NOMO-1 (cell line): ENCODE measurements at regions not wholly inside any gene's neighbourhood (a gene's known extent, or its start where the extent isn't known, plus 50 kb on each side); places are given as distances from the start of the nearest gene placed in this dataset.

Experiments
- DNase-seq, 2 experiments: peaks; one replicate each; lab custom pipeline; 2025; ENCODE audit not compliant: unreplicated experiment in 2 of 2; lab: John Stamatoyannopoulos, UW

DNA sequence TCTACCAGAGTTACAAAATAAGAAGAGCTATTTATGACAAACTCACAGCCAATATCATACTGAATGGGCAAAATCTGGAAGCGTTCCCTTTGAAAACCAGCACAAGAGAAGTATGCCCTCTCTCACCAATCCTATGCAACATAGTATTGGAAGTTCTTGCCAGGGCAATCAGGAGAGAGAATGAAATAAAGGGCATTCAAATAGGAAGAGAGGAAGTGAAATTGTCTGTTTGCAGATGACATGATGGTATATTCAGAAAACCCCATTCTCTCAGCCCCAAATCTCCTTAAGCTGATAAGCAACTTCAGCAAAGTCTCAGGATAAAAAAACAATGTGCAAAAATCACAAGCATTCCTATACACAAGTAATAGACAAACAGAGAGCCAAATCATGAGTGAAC, 1169.5 kb downstream of the AMY1C start:
- DNase-seq = no peak

GRCh38 chr1:104921525-104921924, 1171.8 kb downstream of the AMY1C start:
- DNase-seq = no peak

GRCh38 chr1:104923075-104923474, 1173.4 kb downstream of the AMY1C start:
- DNase-seq = no peak

DNA sequence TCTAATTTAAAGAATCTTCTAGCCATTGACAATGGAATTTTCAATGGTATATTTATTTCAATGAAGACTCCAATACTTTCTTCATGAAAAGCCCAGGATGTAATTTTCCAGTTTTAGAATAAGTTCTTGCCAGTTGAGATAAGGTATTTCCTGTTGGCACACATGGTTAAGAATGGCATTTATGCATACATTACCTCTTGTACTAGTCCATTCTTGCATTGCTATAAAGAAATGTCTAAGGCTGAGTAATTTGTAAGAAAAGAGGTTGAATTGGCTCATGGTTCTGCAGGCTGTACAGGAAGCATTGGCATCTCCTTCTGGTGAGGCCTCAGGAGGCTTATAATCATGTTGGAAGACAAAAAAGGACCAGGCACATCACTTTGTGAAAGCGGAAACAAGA, 1179.6 kb downstream of the AMY1C start:
- DNase-seq = no peak

GRCh38 chr1:104932030-104932915, 1182.6 kb downstream of the AMY1C start:
- DNase-seq = no peak

DNA sequence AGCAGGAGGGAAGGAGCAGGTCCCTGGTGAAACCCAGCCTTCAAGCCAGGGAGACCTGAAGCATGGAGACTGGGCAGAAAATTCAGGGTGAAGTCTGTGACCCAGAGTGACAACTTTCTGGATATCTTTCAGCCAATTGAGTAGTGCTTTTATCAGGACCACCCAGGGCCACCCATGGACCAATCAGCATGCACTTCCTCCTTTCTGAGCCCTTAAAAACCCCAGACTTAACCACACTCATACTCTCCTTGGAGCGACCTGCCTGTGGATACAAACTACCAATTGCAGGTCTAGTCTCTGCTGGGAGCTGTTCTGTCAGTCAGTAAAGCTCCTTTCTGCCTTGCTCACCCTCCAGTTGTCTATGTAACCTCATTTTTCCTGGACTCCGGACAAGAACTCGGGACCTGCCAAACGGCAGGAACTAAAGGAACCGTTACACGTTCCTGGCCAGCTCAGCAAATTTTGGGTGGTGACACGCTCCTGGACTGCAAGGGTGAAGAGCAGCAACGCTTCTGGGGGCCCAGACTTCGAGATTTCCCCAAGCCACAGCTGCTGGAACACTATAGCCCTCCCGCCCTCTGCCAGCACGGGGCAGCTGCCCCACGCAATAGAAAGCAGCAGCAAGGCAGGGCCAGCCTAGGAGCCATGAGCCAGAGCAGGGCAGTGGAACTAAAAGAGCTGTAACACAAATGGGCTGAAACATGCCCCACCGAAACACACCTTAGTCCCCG, 1183.4 kb downstream of the AMY1C start:
- no peak for DNase-seq

DNA sequence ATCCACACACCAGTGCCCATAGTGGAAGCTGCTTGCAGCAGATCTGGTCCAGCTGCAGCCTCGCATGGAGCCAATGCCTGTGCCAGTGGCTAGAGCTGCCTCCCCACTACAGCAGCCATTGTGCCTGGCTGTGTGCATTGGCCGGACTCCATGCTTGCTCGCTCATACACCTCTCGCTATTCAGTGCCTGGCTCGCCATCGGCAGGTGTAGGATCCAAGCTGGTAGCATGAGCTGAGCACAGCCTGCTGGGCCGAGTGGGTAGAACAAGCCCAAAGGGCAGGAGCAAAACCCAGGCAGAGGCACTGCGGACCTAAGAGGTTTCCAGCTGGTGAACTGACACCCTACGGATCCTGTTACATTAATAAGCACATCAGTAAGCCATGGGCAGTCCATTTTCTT, 1184.1 kb downstream of the AMY1C start:
- DNase-seq = no peak

DNA sequence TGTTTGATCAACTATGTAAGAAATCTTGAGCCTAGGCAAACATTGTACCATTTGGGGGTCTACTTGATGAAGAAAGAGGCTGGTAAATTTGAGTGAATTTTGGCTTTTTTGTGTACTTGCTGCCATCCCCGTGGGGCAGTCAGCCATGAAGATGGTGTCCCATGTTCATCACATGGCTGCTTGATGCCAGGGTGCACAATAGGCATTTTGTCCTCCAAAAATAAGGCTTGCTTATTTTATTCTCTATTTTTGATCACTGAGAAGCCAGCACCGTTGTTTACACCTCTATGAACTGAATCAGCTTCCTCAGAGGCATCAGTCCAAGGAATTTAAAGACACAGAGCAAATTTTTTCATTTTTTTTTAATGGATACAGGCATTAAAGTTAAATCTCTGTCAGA, 1195.7 kb downstream of the AMY1C start:
- DNase-seq = no peak

- no peak for DNase-seq
Observed at GRCh38 chr1:104946558-104947210, 1197.0 kb downstream of the AMY1C start.

GRCh38 chr1:104953555-104953954, 1203.9 kb downstream of the AMY1C start:
- no peak for DNase-seq

GRCh38 chr1:104973516-104973915, 1223.8 kb downstream of the AMY1C start:
- no peak for DNase-seq

- no peak for DNase-seq
Observed at GRCh38 chr1:104979651-104980050, 1230.0 kb downstream of the AMY1C start.

GRCh38 chr1:104987210-104987609, 1237.5 kb downstream of the AMY1C start:
- DNase-seq = no peak

DNA sequence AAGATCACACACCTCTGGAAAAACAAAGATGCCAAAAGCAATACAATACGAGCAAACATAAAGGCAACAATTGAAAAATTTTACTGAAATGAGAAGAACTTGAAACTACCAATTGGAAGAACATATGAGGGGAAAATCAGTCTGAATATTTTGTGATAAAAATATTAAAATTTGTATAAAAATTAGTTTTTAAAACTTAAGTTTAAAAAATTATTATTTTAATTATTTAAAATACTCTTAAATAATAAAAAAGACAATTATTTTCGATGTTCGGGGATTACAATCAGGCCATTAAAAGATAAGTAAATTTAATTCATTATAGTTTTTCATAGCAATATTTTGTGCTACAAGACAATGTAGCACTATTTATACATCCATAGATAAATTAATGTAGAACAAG, 1239.3 kb downstream of the AMY1C start:
- DNase-seq = no peak

- no peak for DNase-seq
Observed at GRCh38 chr1:104991702-104992101, 1242.0 kb downstream of the AMY1C start.

GRCh38 chr1:105000793-105001192, 1251.1 kb downstream of the AMY1C start:
- no peak for DNase-seq

DNA sequence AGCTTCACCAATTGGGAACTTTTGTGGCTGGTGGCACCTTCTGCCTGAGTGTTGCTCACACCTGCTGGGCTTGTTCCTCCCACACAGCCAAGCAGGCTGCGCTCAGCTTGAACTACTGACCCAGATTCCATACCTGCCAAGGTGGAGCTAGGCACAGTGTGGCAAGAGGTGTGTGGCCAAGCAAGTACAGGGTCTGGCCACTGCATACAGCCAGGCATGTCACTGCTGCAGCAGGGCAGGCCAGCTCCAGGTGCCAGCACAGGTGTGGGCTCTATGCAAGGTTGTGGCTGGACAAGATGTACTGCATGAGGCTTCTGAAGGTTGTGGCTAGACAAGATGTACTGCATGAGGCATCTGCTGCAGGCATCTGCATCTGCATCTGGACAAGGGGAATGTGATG, 1254.8 kb downstream of the AMY1C start:
- DNase-seq = no peak

- no peak for DNase-seq
Observed at GRCh38 chr1:105005594-105006195, 1256.0 kb downstream of the AMY1C start.

DNA sequence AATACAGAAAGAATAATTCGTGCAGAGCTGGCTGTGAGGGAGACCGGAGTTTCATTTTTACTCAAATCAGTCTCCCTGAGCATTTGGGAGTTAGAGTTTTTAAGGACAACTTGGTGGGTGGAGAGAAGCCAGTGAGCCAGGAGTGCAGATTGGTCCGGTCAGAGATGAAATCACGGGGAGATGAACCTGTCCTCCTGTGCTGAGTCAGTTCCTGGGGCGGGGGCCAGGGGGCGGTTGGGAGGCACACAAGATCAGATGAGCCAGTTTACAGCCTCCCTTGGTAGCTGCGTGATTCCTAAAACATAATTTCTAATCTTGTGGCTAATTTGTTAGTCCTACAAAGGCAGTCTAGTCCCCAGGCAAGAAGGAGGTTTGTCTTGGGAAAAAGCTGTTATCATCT, 1267.9 kb downstream of the AMY1C start:
- no peak for DNase-seq

DNA sequence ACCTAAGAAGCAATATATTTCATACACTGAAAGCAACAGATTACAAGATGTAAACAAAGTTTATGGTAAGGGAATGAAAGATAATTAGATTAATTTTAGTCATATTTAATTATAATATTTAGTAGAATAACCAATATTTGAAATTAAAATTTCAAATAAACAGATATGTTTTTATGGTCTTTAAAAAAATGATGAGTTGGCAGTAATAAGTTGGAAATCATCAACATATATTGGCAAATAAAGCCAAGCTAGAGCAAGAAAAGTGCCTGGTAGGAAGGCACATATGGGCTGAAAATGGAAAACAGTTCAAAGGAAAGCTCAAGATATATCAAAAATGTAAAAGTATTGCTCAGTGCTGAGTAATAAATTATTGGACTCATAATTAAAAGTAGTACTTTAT, 1274.0 kb downstream of the AMY1C start:
- DNase-seq = no peak

DNA sequence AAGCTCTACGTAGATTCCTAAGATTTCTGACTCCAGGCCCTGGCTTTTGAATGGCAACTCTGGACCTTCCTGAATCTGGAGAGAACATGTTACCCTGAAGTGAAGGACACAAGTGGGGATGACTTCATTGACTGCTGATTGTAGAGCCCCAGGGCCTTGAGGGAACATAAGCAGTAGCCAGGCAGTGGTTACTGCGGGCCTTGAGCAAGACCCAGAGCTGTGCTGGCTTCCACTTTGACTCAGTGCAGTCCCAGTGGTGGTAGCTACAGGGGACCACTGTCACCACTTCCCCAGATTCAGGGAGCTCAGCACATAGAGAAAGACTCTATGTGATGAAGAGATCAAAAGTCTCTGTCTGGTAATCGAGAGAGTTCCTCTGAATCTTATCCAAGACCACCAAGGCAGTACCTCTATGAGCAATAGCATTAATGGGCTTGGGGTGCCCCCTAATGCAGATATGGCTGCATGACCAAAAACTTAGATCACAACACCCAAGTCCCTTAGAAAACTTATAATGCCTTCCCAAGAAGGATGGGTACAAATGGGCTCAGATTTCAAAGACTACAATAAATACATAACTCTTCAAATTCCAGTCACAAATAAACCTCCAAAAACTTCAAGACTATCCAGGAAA, 1278.3 kb downstream of the AMY1C start:
- DNase-seq = no peak
